HG03095 (cell line): ENCODE measurements at regions not wholly inside any gene's neighbourhood (a gene's known extent, or its start where the extent isn't known, plus 50 kb on each side); places are given as distances from the start of the nearest gene placed in this dataset.
"Not testable (repeated sequence)": the region's sequence is repeated elsewhere in the genome, so short reads cannot be mapped to it uniquely, and the experiment has no call there.

Experiments
- ATAC-seq: cut with Tn5 transposase; IDR thresholded peaks from one replicate; pipeline ENCODE4 v1.9.1; 2021; ENCODE audit warnings: moderate library complexity; ENCODE audit not compliant: unreplicated experiment

- ATAC-seq = not testable (repeated sequence)
Observed at GRCh38 chr7:143704813-143705212, 52.7 kb downstream of the CTAGE6 start.

GRCh38 chr7:143700759-143701699, 56.5 kb downstream of the CTAGE6 start:
- peak; percentile 99 for ATAC-seq
